Fibroblast of gingiva (primary cell): ENCODE measurements at regions not wholly inside any gene's neighbourhood (a gene's known extent, or its start where the extent isn't known, plus 50 kb on each side); places are given as distances from the start of the nearest gene placed in this dataset.
"Not testable (repeated sequence)": the region's sequence is repeated elsewhere in the genome, so short reads cannot be mapped to it uniquely, and the experiment has no call there.

Source experiments
- DNase-seq: peaks from one replicate; pipeline ENCODE4 v3.0.0-alpha.2; 2011; ENCODE audit warnings: low read depth

DNA sequence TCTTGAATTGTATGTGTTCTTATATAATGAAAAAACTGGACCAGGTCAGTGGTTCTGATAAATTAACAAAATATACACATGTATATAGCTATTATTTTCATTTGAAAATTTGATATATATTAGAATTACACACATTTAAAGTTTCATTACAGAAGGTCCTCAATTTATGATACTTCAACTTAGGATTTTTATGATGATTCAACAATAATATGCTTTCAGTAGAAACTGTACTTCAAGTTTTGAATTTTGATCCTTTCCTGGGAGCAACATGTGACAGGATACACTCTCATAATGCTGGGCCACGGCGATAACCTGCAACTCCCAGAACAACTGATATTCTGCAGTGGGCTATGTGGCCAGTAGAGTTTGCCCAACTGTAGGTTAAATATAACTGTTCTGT, 344.7 kb downstream of the TAF11L14 start:
- DNase-seq = no peak

DNA sequence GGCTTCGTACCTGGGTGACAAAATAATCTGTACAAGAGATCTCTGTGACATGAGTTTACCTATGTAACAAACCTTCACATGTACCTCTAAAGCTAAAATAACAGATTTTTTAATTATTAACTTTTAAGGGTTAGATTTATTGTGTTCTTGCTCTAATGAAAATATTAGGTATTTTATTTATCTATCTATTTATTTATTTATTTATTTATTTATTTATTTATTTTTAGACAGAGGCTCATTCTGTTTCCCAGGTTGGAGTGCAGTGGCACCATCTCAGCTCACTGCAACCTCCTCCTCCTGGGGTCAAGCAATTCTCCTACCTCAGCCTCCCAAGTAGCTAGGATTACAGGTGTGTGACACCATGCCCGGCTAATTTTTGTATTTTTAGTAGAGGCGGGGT, 348.4 kb downstream of the TAF11L14 start:
- DNase-seq = not testable (repeated sequence)

DNA sequence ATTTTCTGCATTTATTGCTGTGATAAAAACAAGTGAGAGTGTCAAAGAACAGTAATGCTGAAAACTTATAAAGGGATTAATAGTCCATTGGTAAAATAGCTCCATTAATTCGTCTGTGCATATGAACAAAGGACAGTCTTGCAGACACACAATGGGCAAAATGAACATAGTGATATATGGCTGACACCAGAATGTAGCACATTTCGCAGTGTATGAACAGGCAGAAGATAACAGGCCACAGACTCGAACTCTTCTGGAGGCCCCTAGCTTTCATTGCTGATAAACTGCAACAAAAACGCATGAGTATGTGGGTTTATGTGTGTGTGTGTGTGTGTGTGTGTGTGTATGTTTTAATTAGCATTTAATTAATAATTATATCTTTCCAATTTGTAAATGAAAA, 354.8 kb downstream of the TAF11L14 start:
- no peak for DNase-seq

DNA sequence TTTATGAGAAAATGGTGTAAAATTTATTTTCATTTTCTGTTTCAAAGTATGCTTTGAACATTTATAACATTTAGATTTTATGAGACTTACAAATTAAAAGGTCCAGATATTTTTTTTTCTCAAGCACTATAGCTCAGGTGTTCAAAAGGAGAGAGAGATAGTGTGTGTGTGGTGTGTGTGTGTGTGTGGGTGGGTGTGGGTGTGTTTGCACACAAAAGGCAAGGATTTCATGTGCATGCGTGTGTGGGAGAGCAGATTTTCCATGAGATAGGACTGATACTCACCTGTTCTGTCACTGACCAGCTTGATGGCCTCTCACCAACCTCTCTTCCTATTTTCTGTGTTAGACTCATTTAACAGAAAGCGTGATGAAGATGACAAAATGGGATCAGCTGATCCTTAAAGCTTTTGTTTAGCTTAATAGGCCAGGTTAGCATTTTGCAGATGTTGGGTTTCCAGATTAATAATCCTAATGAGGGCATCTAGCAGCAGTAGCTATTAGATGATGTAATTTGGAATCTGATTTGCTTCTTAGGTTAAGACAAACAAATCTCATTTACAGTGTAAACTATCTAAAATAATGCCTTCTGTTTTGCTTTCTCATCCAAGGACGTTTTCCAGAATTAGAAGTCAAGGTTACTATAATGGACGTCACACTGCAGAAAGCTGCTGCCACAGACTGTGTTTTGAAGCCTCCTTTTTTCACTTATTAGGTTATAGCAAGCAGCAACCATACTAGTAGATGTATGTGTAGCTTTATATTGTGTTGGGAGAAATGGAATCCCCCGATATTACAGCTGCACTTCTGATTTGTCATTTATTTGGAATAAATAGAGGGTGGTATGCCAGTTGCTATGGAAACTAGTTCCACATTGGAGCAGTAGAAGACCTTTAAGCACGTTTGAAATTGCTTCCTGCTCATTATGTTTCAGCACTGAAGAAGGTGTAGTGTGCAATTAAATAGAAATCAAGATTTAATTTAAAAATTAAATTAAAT, 355.6 kb downstream of the TAF11L14 start:
- no peak for DNase-seq

DNA sequence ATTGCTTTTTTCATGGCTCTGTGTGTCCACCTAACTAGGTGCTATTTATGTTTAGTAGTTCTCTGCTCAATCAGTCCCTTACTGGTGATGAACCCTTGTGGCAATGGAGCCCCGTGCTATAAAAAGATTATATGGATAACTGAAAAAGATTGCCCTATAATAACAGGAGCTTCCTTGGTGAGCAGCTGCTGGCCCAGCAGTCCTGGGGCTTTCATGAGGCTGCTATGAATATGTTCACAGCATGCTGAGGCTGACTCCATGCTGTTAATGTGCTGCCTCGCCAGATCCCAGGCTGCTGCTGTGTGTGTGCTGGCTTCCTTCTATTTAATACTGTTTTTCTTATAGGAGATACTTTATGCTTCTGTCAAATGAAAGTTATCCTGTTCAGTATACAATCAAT, 357.5 kb downstream of the TAF11L14 start:
- no peak for DNase-seq

DNA sequence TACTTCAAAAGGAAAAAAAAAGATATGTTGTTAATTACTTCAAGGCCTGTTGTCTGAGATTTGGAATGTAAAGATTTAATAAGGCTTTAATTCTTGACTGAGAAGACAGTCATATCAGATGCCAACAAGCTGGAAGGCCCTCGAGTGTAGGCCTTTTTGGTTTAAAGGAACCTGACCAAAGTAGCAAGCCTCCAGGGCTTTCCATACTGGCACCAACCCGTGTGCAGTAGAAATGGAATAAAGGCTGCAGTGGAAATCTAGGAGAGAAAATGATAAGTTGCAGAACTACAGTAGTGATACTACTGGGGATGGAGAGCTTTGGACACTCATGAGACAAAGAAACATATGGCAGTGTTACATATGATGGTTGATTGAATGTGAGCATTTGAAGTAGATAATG, 358.0 kb downstream of the TAF11L14 start:
- no peak for DNase-seq

DNA sequence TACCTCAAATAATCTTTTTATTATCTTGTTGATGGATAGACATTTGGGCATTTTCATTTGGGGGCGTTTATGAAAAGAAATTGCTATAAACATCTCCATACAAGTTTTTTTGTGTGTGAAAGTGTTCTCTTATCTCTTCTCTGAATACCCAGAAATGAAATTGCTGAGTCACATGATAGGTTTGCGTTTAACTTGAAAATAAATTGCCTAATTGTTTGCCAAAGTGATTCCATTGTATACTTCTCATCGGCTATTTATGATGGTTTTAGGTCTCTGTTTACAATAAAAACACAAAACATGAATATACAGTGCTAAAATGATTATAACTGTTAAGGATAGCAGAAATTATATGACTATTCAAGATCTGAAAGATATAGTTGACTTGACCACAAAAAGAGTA, 361.7 kb downstream of the TAF11L14 start:
- DNase-seq = no peak

DNA sequence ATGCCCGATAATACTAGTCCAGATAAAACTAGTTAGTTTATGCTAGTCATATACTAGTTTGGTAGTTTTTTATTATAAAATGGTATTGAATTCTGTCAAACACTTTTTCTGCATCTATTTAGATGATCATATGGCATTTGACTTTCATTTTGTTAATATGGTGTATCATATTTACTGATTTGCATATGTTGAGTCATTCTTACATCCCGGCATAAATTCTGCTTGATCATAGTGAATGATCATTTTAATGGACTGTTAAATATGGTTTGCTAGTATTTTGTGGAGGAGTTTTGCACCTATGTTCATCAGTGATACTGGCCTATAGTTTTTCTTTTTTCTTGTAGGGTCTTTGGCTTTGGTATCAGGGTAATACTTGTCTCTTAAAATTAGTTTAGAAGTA, 365.6 kb downstream of the TAF11L14 start:
- no peak for DNase-seq

DNA sequence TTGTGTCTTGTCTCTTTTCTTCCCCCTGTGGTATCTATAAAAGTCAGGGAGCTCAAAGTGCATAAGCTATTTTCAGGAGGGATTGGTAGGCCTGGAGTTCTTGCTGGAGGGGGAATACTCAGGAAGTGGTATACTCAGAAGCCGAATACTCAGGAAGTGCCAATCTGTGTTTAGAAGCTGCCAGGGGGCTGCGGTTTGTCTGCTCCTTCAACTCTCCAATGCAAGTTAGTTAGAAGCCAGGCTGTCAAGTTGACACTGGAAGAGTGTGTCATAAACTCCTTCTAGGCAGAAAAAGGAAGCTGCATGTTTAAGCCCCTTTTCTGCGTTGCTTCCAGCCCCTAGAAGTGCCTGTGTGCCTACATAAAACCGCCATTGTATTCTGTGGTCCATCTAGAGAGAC, 366.5 kb downstream of the TAF11L14 start:
- no peak for DNase-seq

DNA sequence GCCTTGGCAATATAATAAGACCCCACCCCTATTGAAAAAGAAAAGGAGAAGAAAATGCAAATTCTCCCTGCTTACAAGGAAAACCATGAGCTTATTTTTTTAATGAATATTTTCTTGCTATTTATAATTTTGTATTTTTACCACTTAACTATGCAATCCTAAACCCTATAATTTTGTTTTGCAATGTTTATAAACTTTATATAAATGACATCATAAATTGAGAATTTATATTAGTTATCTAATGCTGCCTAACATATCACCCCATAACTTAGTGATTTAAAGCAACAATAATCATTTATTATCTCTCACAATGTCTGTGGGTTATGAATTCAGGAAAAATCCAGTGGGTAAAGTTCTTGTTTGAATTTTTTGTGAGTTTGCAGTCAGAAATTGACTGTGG, 369.1 kb downstream of the TAF11L14 start:
- DNase-seq = no peak

DNA sequence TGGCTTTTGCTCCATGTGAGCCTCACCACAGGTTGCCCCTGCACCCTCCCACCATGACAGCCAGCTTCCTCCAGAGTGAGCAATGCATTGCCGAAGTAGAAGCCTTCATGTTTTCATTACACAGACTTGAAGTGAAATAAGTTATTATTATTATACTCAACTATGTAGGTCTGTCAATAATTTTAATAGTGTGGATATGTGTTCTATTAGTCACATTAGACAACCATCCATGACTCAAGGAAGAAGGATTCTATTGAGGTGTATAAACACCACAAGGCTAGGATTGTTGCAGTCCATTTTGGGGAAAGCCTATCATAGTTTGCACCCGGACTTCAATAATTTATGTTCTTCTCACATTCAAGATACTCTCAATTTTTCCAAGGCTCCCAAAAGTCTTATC, 369.5 kb downstream of the TAF11L14 start:
- DNase-seq = no peak

DNA sequence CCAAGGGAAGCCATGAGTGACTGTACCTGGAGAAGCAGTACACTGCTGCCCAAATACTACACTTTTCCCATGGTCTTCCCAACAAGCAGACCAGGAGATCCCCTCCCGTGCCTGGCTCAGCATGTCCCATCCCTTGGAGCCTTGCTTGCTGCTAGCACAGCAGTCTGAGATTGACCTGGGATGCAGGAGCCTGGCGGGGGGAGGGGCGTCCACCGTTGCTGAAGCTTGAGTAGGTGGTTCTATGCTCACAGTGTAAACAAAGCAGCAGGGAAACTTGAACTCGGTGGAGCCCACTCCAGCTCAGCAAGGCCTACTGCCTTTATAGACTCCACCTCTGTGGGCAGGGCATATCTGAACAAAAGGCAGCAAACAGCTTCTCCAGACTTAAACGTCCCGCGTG, 372.0 kb downstream of the TAF11L14 start:
- not testable (repeated sequence) for DNase-seq

DNA sequence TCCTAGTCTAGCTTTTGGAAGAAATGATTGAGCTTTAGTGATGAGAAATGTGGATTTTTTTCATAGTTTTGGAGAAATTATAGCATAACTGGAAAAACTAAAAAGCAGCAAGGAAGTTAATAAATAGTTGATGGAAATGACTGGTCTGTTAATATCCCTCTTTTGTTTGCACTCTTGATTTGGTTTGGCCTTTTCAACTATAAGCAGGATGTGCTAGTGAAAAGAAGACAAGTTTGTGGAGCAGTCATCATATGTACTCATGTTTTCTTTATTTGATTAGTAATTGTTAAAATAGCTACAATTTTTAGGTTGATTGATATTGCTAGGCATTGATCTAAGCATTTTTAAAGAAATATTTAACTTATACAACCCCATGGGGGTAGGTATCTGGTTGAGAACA, 374.7 kb downstream of the TAF11L14 start:
- no peak for DNase-seq

DNA sequence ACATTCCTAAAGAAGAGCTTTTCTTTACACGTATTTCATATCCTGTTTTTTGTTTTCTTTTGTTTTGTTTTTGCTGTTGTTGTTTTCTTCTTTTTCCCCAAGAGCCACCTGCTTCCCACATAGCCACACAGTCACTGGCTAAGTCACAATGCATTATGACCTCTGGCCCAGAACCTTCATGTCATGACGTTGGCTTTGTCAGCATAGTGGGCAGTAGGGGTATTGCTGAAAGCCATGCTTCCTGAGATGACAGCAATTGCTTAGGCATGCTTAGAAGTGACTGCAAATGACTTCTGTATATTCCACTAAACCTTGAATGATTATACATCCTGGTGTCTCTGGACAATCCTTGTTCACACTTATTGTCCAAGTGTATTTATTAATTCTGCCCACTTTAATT, 375.8 kb downstream of the TAF11L14 start:
- no peak for DNase-seq

DNA sequence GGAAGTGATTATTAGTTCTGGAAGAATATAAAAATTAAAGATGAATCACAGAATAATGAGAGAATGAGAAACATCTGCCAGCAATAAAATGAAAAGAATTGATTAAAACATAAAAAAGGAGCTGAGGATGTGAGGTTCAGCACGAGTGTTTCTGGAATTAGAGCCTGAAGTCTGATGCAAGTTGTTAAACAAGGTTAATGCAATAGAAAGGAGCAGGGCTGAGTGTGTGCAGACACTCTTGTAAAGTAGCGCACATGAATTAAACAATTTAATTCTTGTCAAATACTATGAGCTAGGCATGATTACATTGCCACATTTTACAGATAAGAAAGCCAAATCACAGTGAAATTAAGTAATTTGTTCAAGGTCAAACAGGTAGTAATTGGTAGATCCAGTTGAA, 384.2 kb downstream of the TAF11L14 start:
- no peak for DNase-seq

DNA sequence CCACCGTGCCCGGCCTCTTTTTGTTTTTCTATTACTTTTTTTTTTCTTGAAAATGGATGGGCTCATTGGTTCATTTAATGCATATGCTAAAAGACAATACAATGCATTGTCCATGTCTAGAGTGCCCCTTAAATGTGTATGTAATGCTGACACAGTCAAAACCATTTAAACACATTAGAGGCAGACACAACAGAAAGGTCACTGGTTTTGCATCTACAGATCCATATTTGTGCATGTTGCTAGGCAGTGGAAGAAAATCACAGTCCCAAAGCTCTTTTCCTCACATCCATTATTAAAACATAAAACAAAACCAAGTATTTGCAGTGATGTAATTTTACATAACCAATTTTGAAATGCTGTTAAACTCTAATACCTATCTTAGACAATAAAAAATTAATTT, 389.0 kb downstream of the TAF11L14 start:
- no peak for DNase-seq

DNA sequence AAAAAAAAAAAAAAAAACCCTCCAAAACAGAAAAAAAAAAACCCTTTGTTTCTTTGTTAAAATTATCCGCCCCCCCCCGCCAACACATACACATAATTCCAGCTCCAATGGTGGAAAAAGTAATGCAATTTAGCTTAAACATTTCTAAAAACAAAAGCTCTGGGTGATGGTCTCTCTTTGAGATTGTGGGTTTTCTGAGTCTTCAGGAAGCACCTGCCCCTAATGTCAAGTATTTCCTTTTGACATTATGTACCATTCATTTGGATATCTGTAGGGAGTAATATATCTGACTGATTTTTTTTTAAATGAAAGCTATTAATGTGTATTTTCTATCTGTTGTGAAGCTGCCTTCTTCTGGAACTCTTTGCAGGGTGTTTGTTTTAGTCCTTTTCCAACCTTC, 389.7 kb downstream of the TAF11L14 start:
- DNase-seq = no peak

DNA sequence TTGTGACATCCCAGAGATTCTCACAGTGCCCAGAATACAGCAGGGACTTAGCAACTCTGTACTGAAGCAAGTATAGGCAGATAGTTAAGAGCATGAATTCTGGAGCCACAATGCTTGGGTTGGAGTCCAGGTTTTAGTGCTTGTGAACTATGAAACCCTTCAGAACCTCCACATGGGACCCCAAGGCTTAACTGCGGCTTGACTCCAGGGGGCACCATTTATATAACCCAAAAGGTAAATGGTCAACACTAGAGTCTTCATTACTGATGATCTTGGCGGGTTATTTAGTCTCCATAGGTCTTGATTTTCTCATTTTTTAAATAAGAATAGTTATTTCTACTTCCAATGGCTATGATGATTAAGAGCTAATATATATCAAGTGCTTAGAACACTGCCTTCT, 390.3 kb downstream of the TAF11L14 start:
- DNase-seq = no peak

DNA sequence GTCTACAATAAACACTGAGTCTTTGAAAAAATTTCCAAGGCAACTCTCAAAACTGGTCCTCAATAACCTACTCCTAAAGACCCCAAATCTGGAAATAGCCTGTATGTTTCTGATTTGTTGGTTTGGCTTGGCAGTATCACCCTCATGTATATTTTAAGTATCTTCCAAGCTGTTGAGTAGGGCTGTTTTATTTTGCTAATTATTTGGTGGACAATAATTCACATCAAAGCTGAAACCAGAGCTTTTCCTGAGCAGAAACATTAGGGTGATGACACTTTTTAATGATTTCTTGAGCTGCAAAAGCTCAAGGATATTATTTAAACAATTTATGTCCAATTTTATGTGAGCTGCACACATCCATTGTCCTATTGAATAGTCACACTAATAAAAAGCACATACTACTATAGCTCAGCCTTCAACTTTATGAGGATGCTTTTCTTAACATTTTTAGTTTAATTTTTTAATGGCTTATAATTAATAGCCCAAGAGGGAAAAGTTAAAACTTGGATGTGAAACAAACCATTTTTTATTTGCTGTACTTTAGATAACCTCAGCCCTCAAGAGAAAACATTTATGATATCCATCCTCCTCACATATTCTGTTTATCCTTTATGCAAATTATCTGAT, 393.1 kb downstream of the TAF11L14 start:
- no peak for DNase-seq

DNA sequence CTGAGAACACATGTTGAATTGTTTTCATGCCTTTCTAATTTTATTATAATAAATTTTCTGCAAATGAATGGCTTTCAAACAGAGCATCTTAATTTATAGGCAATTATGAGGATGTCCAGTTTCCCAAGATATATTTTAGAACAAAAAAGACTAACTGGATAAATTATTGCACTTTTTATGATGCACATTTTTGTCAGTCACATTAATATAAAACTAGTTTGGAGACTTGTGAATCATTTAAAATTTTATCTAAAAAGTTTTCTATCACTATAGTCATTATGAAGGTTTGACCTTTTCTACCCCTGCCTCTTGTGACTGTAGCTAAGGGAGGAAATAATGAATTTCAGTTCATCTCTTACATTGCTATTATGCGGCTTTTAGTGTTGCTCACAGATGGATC, 393.8 kb downstream of the TAF11L14 start:
- DNase-seq = no peak

DNA sequence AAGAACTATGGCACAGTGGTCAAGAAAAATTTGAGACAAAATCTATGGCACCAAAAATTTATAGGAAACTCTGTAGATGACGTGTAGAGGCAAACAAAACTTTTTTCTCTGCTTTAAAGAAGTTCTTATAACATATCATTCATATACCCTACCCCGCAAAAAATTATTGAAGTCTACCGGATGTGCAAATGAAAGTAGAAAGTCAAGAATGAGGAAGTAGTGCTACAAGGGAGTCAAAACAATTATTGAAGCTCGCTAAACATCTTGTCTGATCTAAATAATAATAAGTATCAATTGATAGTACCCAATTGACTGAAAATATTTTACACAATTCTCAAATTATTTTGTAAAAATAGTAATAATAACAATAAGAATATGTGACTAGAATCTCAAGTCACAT, 398.5 kb downstream of the TAF11L14 start:
- DNase-seq = no peak

DNA sequence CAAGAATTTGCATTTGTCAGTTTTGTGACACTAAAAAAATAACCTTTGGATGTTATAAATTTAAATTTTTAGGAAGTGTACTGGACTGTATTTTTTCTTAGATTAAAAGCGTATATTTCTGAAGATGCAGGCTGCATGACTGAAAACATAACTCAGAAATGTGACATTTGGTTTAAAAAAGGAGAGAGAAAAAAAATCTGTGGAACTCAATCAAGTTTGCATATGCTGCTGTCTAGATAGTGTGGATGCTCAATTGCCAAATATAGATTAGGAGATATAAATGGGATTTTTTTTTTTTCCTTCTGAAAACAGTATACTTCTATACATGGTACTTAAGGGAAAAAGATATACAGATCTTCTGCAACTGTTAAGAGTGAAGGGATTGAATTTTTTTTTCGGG, 402.3 kb downstream of the TAF11L14 start:
- DNase-seq = no peak

DNA sequence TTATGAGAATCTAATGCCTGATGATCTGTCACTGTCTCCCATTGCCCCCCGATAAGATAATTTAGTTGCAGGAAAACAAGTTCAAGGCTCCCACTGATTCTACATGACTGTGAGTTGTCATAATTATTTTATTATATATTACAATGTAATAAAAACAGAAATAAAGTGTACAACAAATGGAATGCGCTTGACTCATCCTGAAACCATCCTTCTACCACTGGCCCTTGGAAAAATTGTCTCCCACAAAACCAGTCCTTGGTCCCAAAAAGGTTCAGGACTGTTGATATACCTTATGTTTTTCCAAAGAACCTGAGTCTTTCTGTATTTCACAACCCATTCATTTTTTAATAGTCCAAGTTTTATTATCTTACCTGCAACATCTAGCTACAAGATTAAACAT, 403.5 kb downstream of the TAF11L14 start:
- no peak for DNase-seq

DNA sequence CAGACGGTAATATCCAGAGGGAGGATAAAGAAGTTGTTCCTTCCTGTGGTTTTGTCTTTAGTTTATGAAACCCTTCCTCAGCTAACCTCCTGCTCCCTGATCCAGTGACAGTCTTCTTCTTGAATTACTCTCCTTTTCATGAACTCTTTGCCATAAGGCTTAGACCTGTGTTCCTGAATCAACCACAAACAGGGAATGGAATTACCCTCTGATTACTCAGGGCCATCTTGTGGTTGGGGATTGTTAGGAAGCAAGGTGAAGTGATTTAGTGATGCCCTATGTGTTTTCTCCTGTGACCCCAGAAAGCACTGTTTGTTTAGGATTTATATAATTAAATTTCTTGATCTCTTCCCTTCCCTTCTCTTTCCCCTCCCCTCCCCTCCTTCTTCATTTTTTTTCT, 409.1 kb downstream of the TAF11L14 start:
- DNase-seq = no peak
